GM18519 (cell line): ENCODE measurements at regions not wholly inside any gene's neighbourhood (a gene's known extent, or its start where the extent isn't known, plus 50 kb on each side); places are given as distances from the start of the nearest gene placed in this dataset.

ENCODE experiments used
- ATAC-seq: cut with Tn5 transposase; IDR thresholded peaks from one replicate; pipeline ENCODE4 v1.9.1; 2021; ENCODE audit warnings: mild to moderate bottlenecking, moderate library complexity; ENCODE audit not compliant: unreplicated experiment, low FRiP score

GRCh38 chr10:36164556-36165504 is 522.7 kb upstream of the FZD8 start:
- ATAC-seq = no peak

- ATAC-seq = no peak
Measured at GRCh38 chr10:36163827-36164226, 521.7 kb upstream of the FZD8 start.

- ATAC-seq = no peak
Measured at GRCh38 chr10:36157486-36157885, 515.4 kb upstream of the FZD8 start.

- no peak for ATAC-seq
Measured at GRCh38 chr10:36148207-36148606, 506.1 kb upstream of the FZD8 start.

- ATAC-seq = no peak
Measured at GRCh38 chr10:36147529-36147928, 505.4 kb upstream of the FZD8 start.

GRCh38 chr10:36141856-36142560 is 499.9 kb upstream of the FZD8 start:
- ATAC-seq = no peak

- no peak for ATAC-seq
Measured at GRCh38 chr10:36129051-36129450, 487.0 kb upstream of the FZD8 start.

- ATAC-seq = no peak
Measured at GRCh38 chr10:36126076-36126475, 484.0 kb upstream of the FZD8 start.

- ATAC-seq = no peak
Measured at GRCh38 chr10:36119455-36119854, 477.4 kb upstream of the FZD8 start.

- no peak for ATAC-seq
Measured at GRCh38 chr10:36118314-36118713, 476.2 kb upstream of the FZD8 start.

GRCh38 chr10:36117890-36118289 is 475.8 kb upstream of the FZD8 start:
- ATAC-seq = no peak

GRCh38 chr10:36117231-36117630 is 475.1 kb upstream of the FZD8 start:
- no peak for ATAC-seq

GRCh38 chr10:36116731-36117130 is 474.6 kb upstream of the FZD8 start:
- ATAC-seq = no peak

- no peak for ATAC-seq
Measured at GRCh38 chr10:36116040-36116439, 473.9 kb upstream of the FZD8 start.

GRCh38 chr10:36115364-36115763 is 473.3 kb upstream of the FZD8 start:
- no peak for ATAC-seq

- ATAC-seq = no peak
Measured at GRCh38 chr10:36114913-36115312, 472.8 kb upstream of the FZD8 start.

GRCh38 chr10:36114141-36114540 is 472.0 kb upstream of the FZD8 start:
- ATAC-seq = no peak

GRCh38 chr10:36111676-36112075 is 469.6 kb upstream of the FZD8 start:
- ATAC-seq = no peak

GRCh38 chr10:36110097-36110496 is 468.0 kb upstream of the FZD8 start:
- no peak for ATAC-seq

GRCh38 chr10:36109399-36110023 is 467.4 kb upstream of the FZD8 start:
- ATAC-seq = no peak

GRCh38 chr10:36097696-36098095 is 455.6 kb upstream of the FZD8 start:
- no peak for ATAC-seq
